IPS-20b (cell line): ENCODE measurements at regions not wholly inside any gene's neighbourhood (a gene's known extent, or its start where the extent isn't known, plus 50 kb on each side); places are given as distances from the start of the nearest gene placed in this dataset.
"Not testable (repeated sequence)": the region's sequence is repeated elsewhere in the genome, so short reads cannot be mapped to it uniquely, and the experiment has no call there.

Experiments used
- H3K27ac ChIP-seq: one replicate; pipeline ENCODE4 v1.5.1; 2013; ENCODE audit warnings: low read length
- H3K27me3 ChIP-seq: 2 replicates; pipeline ENCODE4 v1.6.1; 2013; ENCODE audit warnings: mild to moderate bottlenecking, low read length, inconsistent platforms; ENCODE audit not compliant: insufficient read depth
- H3K36me3 ChIP-seq: 2 replicates; pipeline ENCODE4 v1.6.1; 2013; ENCODE audit warnings: low read depth, mild to moderate bottlenecking, inconsistent platforms, low read length, moderate library complexity; ENCODE audit not compliant: insufficient read depth
- H3K4me1 ChIP-seq: 2 replicates; pipeline ENCODE4 v1.6.1; 2013; ENCODE audit warnings: mild to moderate bottlenecking, control low read depth, inconsistent platforms, low read length, moderate library complexity; ENCODE audit not compliant: insufficient read depth
- H3K4me3 ChIP-seq: 2 replicates; pipeline ENCODE4 v1.5.1; 2013; ENCODE audit warnings: mild to moderate bottlenecking, low read length, inconsistent platforms
- H3K9ac ChIP-seq: 2 replicates; pipeline ENCODE4 v1.6.1; 2013; ENCODE audit warnings: low read depth, mild to moderate bottlenecking, inconsistent platforms, low read length, moderate library complexity
- H3K9me3 ChIP-seq: 2 replicates; pipeline ENCODE4 v1.6.1; 2013; ENCODE audit warnings: mild to moderate bottlenecking, low read depth, low read length, inconsistent platforms; ENCODE audit not compliant: insufficient read depth

GRCh38 chr2:111669928-111670695 lies 213.9 kb downstream of the ANAPC1 start:
- Histone ChIP-seq H3K36me3 (no peaks in the 10 kb centered on the region), H3K9ac (no peak overlapping the region), H3K27ac (no peak overlapping the region), H3K4me3 (no peak overlapping the region), H3K9me3 (peaks cover 15% of the 10 kb centered on the region), H3K4me1 (no peaks in the 10 kb centered on the region), H3K27me3 (no peaks in the 10 kb centered on the region)

- Histone ChIP-seq H3K36me3 (no peaks in the 10 kb centered on the region), H3K9ac (no peak overlapping the region), H3K4me1 (no peaks in the 10 kb centered on the region), H3K27ac (no peak overlapping the region), H3K9me3 (peaks cover 15% of the 10 kb centered on the region), H3K27me3 (no peaks in the 10 kb centered on the region), H3K4me3 (no peak overlapping the region)
Measured at GRCh38 chr2:111670776-111671175, 213.2 kb downstream of the ANAPC1 start.

GRCh38 chr2:111671426-111672150 lies 212.4 kb downstream of the ANAPC1 start:
- Histone ChIP-seq H3K27me3 (no peaks in the 10 kb centered on the region), H3K27ac (no peak overlapping the region), H3K36me3 (no peaks in the 10 kb centered on the region), H3K4me3 (no peak overlapping the region), H3K9me3 (peaks cover 15% of the 10 kb centered on the region), H3K4me1 (no peaks in the 10 kb centered on the region), H3K9ac (no peak overlapping the region)

GRCh38 chr2:111672641-111673040 lies 211.4 kb downstream of the ANAPC1 start:
- peaks cover 15% of the 10 kb centered on the region for H3K9me3 ChIP-seq
- not testable (repeated sequence) for H3K36me3 ChIP-seq, H3K4me3 ChIP-seq, H3K4me1 ChIP-seq, H3K27me3 ChIP-seq, H3K9ac ChIP-seq, H3K27ac ChIP-seq

GRCh38 chr2:111673526-111673925 lies 210.5 kb downstream of the ANAPC1 start:
- no peak overlapping the region for H3K27ac ChIP-seq
- no peak overlapping the region for H3K9ac ChIP-seq
- H3K36me3 ChIP-seq = no peaks in the 10 kb centered on the region
- H3K4me3 ChIP-seq = no peak overlapping the region
- H3K4me1 ChIP-seq = peaks cover 3% of the 10 kb centered on the region; the same call in 1 of the 2 replicates
- peaks cover 9% of the 10 kb centered on the region for H3K9me3 ChIP-seq
- H3K27me3 ChIP-seq = no peaks in the 10 kb centered on the region

- H3K4me1 ChIP-seq = peaks cover 3% of the 10 kb centered on the region; the same call in 1 of the 2 replicates
- no peak overlapping the region for H3K27ac ChIP-seq
- no peaks in the 10 kb centered on the region for H3K27me3 ChIP-seq
- H3K9me3 ChIP-seq = peaks cover 7% of the 10 kb centered on the region; the same call in 1 of the 2 replicates
- H3K9ac ChIP-seq = no peak overlapping the region
- no peak overlapping the region for H3K4me3 ChIP-seq
- no peaks in the 10 kb centered on the region for H3K36me3 ChIP-seq
Measured at GRCh38 chr2:111675419-111676194, 208.4 kb downstream of the ANAPC1 start.

- Histone ChIP-seq H3K9ac (no peak overlapping the region), H3K4me3 (no peak overlapping the region), H3K4me1 (peaks cover 3% of the 10 kb centered on the region; the same call in 1 of the 2 replicates), H3K27ac (no peak overlapping the region), H3K27me3 (no peaks in the 10 kb centered on the region), H3K9me3 (peaks cover 5% of the 10 kb centered on the region; the same call in 1 of the 2 replicates), H3K36me3 (no peaks in the 10 kb centered on the region)
Measured at GRCh38 chr2:111676291-111676822, 207.6 kb downstream of the ANAPC1 start.

- Histone ChIP-seq H3K27ac (no peak overlapping the region), H3K9ac (no peak overlapping the region), H3K27me3 (no peaks in the 10 kb centered on the region), H3K4me3 (no peak overlapping the region), H3K4me1 (peaks cover 3% of the 10 kb centered on the region; the same call in 1 of the 2 replicates), H3K9me3 (no peaks in the 10 kb centered on the region), H3K36me3 (no peaks in the 10 kb centered on the region)
Measured at GRCh38 chr2:111678161-111678560, 205.8 kb downstream of the ANAPC1 start.

- Histone ChIP-seq H3K27me3 (no peaks in the 10 kb centered on the region), H3K4me1 (peaks cover 3% of the 10 kb centered on the region; the same call in 1 of the 2 replicates), H3K9ac (no peak overlapping the region), H3K27ac (no peak overlapping the region), H3K4me3 (no peak overlapping the region), H3K9me3 (no peaks in the 10 kb centered on the region), H3K36me3 (no peaks in the 10 kb centered on the region)
Measured at GRCh38 chr2:111678651-111679050, 205.3 kb downstream of the ANAPC1 start.

- Histone ChIP-seq H3K4me1 (peaks cover 3% of the 10 kb centered on the region; the same call in 1 of the 2 replicates), H3K4me3 (no peak overlapping the region), H3K27me3 (no peaks in the 10 kb centered on the region), H3K9me3 (no peaks in the 10 kb centered on the region), H3K27ac (no peak overlapping the region), H3K36me3 (no peaks in the 10 kb centered on the region), H3K9ac (no peak overlapping the region)
Measured at GRCh38 chr2:111679202-111679601, 204.8 kb downstream of the ANAPC1 start.

- Histone ChIP-seq H3K27me3 (no peaks in the 10 kb centered on the region), H3K27ac (no peak overlapping the region), H3K4me1 (no peaks in the 10 kb centered on the region), H3K4me3 (no peak overlapping the region), H3K9ac (no peak overlapping the region), H3K9me3 (no peaks in the 10 kb centered on the region), H3K36me3 (no peaks in the 10 kb centered on the region)
Measured at GRCh38 chr2:111684611-111685010, 199.4 kb downstream of the ANAPC1 start.
